Endothelial cell of hepatic sinusoid (primary cell): ENCODE measurements at regions not wholly inside any gene's neighbourhood (a gene's known extent, or its start where the extent isn't known, plus 50 kb on each side); places are given as distances from the start of the nearest gene placed in this dataset.

Experiments
- in situ Hi-C: cut with HindIII; loops from 2 replicates; pipeline ENCODE4 v1.10.0; 2017; ENCODE audit warnings: low sequenced_read_pairs

GRCh38 chr2:155099784-155100183, 401.3 kb downstream of the KCNJ3 start:
- in situ Hi-C loops: no loop called here

GRCh38 chr2:155095613-155096012, 397.1 kb downstream of the KCNJ3 start:
- in situ Hi-C loops: no loop called here

GRCh38 chr2:155080373-155080772, 381.9 kb downstream of the KCNJ3 start:
- in situ Hi-C loops: no loop called here

GRCh38 chr2:155070489-155070888, 372.0 kb downstream of the KCNJ3 start:
- in situ Hi-C loops: no loop called here

- in situ Hi-C loops: no loop called here
Observed at GRCh38 chr2:155062922-155063258, 364.4 kb downstream of the KCNJ3 start.

GRCh38 chr2:155062250-155062921, 363.9 kb downstream of the KCNJ3 start:
- in situ Hi-C loops: no loop called here

- in situ Hi-C loops: no loop called here
Observed at GRCh38 chr2:155060896-155061295, 362.4 kb downstream of the KCNJ3 start.

- in situ Hi-C loops: no loop called here
Observed at GRCh38 chr2:155054712-155055111, 356.2 kb downstream of the KCNJ3 start.

- in situ Hi-C loops: no loop called here
Observed at GRCh38 chr2:155043097-155043496, 344.6 kb downstream of the KCNJ3 start.

GRCh38 chr2:155035308-155035707, 336.8 kb downstream of the KCNJ3 start:
- in situ Hi-C loops: no loop called here

GRCh38 chr2:155033652-155034051, 335.2 kb downstream of the KCNJ3 start:
- in situ Hi-C loops: no loop called here

GRCh38 chr2:155030296-155030695, 331.8 kb downstream of the KCNJ3 start:
- in situ Hi-C loops: no loop called here

GRCh38 chr2:155026651-155027174, 328.2 kb downstream of the KCNJ3 start:
- in situ Hi-C loops: no loop called here

- in situ Hi-C loops: no loop called here
Observed at GRCh38 chr2:155023674-155024073, 325.2 kb downstream of the KCNJ3 start.

- in situ Hi-C loops: no loop called here
Observed at GRCh38 chr2:155022531-155022930, 324.0 kb downstream of the KCNJ3 start.

GRCh38 chr2:155021618-155022017, 323.1 kb downstream of the KCNJ3 start:
- in situ Hi-C loops: no loop called here

GRCh38 chr2:155020246-155020645, 321.8 kb downstream of the KCNJ3 start:
- in situ Hi-C loops: no loop called here

- in situ Hi-C loops: no loop called here
Observed at GRCh38 chr2:155010925-155011324, 312.4 kb downstream of the KCNJ3 start.

GRCh38 chr2:154995361-154995760, 296.9 kb downstream of the KCNJ3 start:
- in situ Hi-C loops: no loop called here

- in situ Hi-C loops: no loop called here
Observed at GRCh38 chr2:154992826-154993225, 294.3 kb downstream of the KCNJ3 start.

- in situ Hi-C loops: no loop called here
Observed at GRCh38 chr2:154978710-154979109, 280.2 kb downstream of the KCNJ3 start.

- in situ Hi-C loops: no loop called here
Observed at GRCh38 chr2:154978244-154978643, 279.7 kb downstream of the KCNJ3 start.

GRCh38 chr2:154974041-154974440, 275.5 kb downstream of the KCNJ3 start:
- in situ Hi-C loops: no loop called here
